ENCODE measurements at regions not wholly inside any gene's neighbourhood (a gene's known extent, or its start where the extent isn't known, plus 50 kb on each side); places are given as distances from the start of the nearest gene placed in this dataset.

DNA sequence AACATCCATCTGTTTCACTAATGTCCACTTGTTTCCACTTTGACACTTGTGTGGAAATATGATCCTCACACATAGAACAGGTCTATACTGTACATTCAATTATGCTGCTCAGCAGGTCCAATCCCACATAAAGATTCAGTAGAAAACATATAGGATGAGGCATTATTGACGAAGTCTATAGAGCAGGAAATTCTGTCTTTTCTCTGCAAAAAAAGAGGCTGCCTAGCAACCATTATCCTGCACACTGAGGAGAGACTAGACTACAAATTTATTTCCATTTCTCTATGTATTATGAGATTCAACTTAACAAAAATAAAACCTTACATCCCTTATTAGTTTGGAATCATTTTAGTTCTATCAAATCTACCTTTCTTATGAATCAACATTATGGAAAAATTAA is 204.6 kb upstream of the POM121L12 start:
- TF ChIP-seq, protein P1, sequence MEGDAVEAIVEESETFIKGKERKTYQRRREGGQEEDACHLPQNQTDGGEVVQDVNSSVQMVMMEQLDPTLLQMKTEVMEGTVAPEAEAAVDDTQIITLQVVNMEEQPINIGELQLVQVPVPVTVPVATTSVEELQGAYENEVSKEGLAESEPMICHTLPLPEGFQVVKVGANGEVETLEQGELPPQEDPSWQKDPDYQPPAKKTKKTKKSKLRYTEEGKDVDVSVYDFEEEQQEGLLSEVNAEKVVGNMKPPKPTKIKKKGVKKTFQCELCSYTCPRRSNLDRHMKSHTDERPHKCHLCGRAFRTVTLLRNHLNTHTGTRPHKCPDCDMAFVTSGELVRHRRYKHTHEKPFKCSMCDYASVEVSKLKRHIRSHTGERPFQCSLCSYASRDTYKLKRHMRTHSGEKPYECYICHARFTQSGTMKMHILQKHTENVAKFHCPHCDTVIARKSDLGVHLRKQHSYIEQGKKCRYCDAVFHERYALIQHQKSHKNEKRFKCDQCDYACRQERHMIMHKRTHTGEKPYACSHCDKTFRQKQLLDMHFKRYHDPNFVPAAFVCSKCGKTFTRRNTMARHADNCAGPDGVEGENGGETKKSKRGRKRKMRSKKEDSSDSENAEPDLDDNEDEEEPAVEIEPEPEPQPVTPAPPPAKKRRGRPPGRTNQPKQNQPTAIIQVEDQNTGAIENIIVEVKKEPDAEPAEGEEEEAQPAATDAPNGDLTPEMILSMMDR (IDR thresholded peaks at IDR 0.05): no peak
- TF ChIP-seq POLR2A (IDR thresholded peaks at IDR 0.05): no peak

Data from thyroid gland (tissue), 4 donors.